ENCODE measurements at regions not wholly inside any gene's neighbourhood (a gene's known extent, or its start where the extent isn't known, plus 50 kb on each side); places are given as distances from the start of the nearest gene placed in this dataset.

DNA sequence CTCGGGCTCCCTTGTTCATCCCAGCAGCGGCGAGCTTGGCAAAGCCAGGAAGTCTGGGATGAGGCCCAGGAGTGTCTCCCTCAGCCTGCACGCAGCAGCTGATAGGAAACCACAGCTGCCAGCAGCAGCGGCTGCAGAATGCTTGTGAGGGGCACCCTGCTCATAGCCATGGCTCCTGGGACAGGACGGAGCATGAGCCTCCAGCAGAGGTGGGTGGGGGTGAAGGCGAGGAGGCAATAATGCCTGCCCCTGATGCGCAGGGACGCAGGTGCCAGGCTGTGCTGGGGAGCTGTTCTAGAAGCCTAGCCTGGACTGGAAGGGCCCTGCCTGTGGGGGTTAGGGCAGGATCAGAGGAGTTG lies 157.9 kb downstream of the CD83 start:
- DNase-seq (ENCODE audit: low read depth), result no peak

DNA sequence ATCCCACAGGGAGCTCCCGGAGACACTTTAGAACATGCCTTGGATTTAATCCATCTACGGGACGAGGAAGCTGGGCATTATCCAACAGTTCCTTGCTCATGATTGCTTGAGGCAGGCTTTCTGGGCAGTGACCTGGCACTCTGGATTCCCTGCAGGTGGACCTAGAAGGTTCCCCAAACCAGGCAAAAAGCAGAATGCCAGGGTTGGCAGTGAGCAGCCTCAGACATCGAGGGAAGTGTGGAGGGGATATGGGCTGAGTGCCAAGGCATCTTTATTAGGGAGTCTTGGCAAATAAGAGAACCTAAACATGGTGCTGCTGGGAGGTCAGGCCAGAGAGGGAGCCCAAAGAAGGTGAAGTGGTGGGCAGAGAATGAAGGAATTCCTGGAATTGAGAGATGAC lies 158.5 kb downstream of the CD83 start:
- DNase-seq (ENCODE audit: low read depth), result no peak

DNA sequence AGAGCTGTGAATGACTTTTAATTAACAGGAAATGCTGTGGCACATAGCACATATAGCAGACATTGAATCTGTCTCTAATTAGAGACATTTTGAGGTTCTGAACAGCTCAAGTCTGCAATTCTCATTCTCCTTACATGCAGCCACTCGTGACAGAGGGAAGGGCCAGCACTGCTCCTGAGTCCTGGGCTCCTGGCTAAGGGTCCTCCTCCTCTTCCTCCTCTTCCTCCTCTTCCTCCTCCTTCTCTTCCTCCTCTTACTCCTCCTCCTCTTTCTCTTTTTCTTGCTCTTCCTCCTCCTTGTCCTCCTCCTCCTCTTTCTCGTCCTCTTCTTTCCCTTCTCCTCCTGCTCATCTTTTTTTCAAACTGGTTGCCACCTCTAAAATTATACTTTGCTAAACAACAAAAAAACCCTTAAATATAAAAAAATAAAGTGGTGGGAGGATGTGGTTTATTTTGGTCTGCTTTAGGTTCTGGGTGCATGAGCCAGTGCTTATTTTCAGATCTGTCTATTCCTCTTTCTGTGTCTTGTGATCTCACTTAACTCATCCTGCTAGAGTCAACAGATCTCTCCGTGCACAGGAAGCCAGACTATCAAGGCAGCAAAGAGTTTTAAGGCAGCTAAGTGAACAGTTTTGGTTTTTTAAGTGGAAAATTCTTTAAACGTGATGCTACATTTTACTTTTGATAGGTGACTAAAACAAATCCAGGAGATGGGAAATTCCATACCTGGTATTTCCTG lies 159.3 kb downstream of the CD83 start:
- no peak for DNase-seq (ENCODE audit: low read depth)

DNA sequence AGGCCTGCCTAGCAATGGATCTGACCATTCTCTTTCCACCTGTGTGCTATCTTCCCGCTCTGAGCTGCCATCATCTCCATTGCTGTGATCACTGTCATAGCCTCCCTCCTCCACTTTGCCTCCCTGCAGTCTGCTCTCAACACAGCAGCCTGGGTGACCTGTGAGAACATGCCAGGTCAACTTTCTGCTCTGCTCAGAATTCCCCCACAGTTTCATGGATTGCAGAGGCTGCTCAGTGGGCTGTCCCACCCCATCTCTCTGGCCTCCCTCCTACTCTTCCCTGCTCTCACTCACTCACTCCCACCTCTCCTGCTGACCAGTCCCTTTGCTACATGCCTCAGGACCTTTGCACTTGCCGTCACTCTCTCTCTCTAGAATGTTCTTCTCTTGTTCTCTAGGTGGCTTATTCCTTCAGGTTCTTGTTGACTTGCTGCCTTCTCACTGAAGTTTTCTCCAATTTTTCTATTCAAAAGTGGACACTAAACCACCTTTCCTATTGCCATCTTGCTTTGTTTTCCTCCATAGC lies 159.9 kb downstream of the CD83 start:
- no peak for DNase-seq (ENCODE audit: low read depth)

DNA sequence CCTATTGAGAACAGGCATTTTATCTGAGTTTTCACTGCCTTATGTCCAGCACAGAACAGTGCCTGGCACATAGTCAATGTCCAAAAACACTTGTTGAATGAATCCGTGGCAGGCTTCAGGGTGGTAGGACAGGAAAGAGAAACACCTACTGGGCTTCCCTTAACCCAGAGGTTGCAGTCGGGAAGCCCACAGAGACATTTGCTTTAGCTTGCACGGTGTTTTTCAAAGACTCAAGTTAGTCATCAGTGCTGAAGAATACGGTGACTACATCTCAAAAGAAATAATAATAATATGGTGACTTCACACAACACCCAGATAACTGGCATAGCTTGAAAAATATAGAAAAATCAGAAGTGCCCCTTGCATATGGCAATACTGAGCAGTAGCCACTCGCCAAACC lies 160.4 kb downstream of the CD83 start:
- no peak for DNase-seq (ENCODE audit: low read depth)

DNA sequence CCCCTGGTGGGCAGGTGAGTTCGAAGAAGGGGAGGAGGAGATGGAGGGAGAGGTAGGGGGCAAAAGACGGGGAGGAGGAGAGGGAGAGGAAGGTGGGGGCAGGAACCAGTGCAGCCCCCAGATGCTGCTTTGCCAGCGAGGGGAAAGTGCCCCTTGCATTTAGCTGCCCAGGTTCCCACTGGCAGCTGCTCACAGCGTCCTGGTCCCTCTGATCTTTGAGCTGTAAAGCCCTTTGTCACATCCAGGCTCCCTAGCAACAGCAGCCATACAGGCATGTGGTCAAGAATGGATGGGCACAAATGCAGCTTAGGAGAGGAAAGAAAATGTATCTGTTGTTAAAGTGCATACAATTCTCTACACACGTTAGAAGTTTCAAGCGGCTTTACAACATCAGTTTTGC lies 160.9 kb downstream of the CD83 start:
- DNase-seq (ENCODE audit: low read depth), result no peak

DNA sequence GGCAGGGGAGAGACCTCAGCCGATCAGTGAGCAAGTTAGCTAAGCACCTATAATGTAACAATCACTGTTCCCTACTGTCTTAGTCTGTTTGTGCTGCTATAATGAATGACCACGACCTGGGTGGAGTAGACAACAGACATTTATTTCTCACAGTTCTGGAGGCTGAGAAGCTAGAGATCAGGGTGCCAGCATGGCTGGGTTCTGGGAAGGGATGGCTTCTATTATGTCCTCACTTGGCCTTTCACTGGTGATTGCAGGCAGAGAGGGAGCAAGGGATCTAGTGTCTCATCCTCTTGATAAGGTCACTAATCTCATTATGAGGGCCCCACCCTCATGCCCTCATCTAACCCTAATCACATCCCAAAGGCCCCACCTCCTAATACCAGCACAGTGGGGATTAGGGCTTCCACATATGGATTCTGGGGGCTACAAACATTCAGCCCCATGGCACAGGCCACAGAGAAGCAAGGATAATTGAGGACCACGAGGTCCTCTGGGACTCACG lies 162.5 kb downstream of the CD83 start:
- DNase-seq (ENCODE audit: low read depth), result no peak

DNA sequence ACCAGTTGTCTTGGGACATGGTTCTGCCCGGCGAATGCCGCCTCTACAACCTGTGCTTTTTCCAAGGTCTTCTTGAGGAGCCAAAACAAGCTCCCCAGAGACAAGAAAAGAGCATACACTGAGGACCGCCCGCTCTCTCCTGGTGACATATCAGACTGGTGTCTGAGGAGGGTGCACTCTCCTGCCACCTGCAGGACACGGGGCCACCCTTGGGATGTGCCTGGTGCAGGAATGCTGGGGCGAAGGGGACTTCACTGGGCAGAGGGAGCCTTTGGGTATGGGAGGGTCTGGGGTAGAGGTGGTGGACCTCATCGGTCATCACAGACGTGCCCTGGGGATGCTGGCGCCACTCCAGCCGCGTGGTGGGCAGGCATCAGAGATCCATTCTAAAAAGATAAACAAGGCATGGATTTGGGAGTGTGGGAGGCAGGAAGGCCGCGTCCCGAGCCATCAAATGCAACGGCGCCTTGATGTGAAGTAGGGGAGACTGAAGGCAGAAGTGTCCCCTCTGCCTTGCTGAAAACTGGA lies 163.3 kb downstream of the CD83 start:
- no peak for DNase-seq (ENCODE audit: low read depth)

DNA sequence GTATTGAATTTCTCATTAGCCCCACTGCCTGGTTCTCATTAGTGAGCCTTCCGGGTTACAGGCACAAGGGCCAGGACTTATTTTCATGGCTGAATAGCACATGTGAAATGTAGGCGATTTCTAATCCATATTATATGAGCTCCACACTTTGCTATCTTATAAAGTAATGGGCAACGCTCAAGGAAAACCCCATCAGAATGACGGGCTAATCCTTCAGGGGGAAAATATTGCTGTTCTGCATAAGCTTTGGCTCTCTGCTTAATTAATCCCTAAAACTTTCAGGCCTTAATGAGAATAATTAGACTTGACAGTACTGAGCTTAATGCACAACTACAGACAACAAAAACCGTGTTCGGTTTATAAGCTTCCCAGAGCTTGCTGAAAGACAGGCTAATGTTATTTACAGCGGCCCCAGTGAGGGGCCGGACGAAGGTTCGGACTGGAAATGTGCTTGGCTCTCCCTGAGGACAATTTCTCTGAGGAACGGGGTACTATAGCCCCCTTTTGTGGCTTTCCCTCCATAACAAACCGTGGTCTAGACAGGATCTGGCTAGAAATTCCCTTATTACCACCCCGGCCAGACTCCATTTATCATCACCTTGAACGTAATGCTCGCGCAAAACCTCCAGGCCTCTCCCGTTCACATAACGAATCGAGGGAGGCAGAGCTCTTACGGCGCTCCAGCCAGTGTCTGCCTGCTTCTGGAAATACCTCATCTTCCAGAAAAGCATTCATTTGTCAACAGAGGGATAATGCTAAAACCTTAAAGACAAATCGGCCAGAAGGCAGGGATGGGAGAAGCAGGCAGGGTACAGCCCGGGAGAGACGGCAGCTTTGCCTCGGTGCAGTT lies 164.5 kb downstream of the CD83 start:
- no peak for DNase-seq (ENCODE audit: low read depth)

DNA sequence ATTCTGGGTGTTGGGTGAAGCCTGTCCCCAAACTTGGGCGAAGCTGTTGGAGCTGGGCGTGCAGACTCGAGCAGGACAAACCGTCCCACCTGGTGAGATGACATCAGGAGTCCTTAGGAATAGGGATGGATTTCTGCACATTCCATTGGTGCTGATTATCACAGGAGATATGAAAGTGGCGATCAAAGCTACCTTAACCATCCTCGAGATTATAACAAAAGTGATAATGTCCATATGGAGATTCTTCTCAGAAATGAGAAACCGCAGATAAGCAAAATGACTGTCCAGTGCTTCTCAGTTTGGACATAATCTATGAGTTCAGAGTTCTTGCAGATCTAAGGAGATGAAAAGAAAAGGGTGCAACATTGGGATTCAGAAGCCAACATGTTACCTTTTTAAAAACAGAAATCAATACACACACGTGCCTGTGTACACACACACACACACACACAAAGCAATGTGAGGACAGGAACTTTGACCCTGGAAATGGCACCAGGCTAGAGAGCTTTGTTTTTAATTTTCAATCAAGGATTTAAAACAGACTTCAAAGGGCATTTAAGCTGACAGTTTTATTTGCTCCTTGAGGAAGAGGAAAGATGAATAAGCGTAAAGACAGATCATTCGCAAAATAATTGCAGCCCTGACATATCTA lies 165.4 kb downstream of the CD83 start:
- DNase-seq (ENCODE audit: low read depth), result no peak

DNA sequence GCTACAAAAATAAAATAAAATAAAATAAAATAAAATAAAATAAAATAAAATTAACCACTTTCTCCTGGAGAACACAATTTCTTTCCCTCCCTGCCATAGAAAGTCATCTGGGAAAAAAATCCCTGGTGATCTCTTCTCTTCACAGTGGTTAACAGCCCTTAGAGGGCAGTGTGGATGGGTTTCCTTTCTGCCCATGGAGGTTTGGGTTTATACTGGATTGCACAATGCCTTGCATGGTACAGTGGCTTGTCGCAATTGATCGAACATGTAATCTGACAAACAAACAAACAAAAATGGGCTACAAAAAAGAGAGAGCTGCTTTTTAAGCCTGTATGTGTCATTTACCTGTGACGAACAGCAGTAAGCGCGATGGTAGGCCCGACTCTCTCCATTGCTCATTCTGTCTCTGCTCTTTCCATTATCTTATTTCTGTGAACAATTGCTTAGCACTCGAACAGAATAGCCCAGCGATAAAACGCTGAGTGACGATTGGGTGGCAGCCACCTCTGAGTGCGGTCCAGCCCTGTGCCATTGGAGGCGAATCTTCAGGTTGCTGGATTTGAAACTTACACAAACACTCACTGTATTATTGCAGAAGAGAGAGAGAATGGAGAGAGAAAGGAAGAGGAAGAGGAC lies 166.1 kb downstream of the CD83 start:
- no peak for DNase-seq (ENCODE audit: low read depth)

DNA sequence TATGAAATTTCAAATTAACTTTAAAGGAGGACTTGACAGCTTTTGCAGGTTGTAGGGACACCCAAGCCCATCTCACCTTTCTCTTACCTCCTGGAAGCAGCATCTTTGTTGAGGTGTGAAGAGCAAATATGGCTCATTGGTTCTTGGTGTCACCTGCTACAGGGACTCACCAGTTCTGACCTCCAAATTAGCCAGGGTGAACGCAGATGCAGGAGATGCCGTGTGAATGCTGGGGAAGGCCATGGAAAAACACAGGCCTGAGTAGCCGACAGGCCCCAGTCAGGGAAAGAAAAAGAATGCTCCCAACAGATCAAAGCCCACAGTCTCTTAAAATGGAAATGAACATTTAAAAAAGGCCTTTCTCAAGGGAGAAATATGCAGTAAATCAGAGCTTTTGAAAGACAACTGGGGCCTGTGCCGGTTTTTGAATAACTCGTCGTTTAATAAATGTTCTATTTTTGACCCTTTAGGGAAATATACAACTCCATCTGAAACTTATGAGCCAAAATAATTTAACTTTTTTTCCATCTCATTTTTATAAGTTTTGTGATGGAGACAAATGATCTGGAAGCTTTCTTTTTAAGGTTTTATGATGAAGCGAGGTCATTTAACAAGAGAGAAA lies 167.5 kb downstream of the CD83 start:
- no peak for DNase-seq (ENCODE audit: low read depth)

DNA sequence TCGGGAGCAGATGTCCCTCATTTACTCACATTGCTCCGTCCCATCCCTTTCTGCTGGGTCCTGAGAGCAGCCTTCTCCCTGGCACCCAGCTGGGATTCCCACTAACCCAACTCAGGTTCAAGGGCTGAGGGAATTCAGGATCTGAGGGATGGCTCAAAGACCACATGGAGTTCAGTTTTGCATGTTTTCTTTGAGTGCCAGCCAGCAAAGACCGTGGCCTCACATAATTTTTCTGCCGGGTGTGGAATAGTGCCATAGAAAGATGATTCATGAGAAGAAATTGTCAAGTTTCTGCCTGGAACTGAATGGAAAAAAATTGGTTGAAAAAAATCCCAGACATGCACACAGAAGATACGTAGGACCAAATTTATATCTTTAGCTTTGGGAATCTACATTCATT lies 168.6 kb downstream of the CD83 start:
- DNase-seq (ENCODE audit: low read depth), result no peak

DNA sequence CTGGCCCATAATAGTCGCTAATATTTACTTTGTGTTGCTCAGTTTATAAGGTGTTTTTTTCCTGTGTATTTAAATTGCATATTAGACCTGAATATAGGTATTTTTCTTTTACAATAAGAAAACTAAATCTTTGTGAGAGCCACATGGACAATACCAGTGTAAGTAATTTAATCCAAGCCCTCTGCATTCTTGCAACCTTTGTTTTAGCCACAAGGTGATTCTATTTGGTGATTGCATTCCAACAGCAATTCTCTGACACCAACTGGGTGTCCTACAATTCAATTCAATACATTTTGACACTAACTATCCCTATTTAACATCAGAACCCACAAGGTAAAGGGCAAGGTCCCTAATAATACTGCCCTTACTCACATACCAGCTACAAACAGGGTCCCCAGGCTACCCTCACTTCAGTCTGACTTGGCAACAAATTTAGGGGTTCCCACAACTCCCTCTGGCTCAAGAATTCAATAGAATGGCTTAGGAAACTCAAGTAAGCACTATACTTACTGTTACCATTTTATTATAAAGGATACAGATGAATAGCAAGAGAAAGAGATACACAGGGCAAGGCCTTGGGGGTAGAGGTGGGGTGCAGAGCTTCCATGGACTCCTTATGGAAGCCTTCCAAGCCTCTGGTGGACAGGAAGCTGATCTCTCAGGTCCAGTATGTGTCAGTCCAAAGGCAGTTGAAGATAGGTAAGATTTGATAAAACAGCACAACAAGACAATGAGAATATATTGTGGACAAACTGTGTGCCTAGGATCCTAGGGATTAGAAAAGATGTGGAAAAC lies 169.3 kb downstream of the CD83 start:
- no peak for DNase-seq (ENCODE audit: low read depth)

DNA sequence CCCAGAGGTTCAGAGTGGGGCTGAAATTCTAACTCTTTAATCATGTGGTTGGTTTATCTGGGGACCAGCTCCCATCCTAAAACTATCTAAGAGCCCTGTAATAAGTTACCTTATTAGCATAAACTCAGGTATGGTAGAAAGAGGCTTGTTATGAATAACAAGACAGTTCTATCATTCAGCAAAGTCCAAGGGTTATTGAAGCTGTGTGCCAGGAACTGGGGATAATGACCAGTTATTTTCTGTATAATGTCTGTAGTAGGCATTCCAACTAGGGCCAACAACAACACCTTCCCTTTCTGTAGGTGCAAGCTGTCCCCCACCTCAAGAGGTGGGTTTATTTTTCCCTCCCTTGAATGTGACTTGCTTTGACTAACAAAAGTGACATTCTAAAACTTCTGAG lies 170.1 kb downstream of the CD83 start:
- DNase-seq (ENCODE audit: low read depth), result no peak

DNA sequence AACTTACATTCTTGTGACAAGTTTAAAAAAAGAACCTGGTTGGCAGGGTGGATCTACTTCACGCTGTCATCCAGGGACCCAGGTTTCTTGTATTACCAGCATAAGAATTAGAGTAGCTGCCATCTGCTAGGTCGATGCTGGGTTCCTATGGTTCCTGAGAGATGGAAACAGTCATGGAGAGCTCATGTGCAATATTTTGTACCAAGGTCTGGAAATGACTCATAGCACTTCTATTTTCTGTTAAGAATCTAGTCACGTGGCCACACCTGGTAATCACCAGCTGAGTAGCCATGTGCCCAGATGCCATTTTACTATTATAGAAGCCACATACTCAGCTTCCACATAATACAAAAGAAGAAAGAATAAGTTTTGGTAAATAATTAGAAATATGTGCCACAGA lies 171.3 kb downstream of the CD83 start:
- DNase-seq (ENCODE audit: low read depth), result no peak

DNA sequence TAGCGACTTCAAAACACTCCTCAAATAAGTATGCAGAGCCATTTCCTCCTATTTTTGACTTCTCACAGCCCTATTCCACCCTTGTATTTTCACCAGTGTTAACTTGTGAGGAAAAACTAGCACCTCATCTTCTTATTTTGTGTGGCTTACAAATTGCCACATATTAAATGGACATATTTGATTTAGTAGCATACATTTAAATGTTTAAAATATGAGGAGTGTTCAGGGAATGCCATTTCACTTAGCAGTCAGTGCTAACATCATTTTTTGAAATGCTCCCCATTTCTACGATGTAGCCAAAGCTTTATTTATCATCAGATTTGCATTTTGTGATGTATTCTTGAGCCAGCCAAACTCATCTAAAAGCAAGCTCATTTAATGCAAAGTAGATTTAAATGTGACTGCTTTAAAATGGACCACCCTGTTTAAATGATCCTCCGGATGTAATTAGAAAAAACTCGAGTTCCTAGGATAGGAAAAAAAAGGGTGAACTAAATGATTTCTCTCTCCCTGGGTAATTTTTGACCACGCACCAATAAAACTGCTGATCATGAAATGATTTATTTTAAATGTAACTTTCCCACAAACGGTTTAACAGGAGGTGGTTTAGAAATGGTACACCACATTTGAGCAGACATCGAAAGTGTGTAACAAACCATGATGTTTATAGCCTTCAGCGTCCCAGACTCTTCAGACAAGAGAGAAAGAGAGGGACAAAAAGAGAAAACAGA lies 172.6 kb downstream of the CD83 start:
- DNase-seq (ENCODE audit: low read depth), result no peak

DNA sequence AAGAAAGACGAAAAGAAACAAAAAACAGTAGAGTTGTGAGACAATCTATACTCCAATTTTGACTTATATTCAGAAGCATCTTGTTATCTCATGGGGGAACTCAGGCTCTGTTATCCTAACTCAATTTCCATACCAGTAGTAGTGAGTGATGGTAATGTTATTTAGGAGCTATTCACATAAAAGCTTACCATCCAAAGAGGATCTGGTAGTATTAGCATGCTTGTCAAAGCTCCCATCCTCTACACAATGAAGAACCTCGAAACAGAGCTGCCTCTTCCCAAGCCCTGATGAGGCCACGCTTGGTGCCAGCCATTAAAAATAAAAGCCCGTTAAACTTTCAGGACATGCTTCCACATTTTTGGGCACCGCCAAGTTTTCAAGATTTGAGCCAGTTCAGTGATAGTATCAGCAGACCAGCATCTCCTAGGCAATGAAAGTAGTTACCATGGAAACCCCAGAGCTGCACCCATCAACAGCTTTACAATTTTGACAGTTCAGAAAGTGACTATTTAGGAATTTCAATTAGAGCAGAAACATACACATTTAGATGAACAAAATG lies 173.3 kb downstream of the CD83 start:
- DNase-seq (ENCODE audit: low read depth), result no peak

DNA sequence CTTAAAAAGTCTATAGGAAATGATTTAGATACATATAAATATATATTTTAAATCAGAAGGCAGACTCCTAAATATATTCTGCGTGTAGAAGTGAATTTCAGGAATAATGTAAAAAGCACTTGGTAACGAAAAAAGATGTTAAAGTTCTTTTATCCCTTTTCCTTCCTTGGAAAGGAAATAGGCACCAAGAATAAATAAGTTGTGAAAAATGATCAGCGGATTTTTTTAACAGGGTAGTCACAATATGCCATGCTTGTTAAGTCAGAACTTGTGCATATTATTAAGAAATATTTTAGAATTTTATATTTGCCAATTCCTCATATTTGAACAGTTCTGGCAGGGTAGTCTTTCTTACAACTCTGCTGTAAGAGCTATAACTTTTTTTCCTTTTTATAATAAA lies 173.8 kb downstream of the CD83 start:
- DNase-seq (ENCODE audit: low read depth), result no peak

DNA sequence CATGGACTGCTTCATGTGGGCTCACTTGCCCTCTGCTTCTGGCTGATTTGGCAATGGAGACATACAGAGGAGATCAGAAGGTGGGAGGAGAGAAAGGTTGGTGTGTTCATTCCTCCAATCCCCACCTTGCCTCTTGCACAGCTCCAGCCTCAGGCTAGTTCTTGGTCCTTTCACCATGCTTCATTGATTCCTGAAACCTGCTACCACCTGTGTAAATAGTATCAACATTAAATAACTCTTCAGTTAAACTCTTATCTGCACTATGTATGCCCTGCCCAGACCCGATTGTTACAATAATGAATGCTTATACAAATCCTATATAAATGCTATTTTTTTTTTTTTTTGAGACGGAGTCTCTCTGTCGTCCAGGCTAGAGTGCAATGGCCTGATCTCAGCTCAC lies 174.5 kb downstream of the CD83 start:
- no peak for DNase-seq (ENCODE audit: low read depth)
